ENCODE measurements at regions not wholly inside any gene's neighbourhood (a gene's known extent, or its start where the extent isn't known, plus 50 kb on each side); places are given as distances from the start of the nearest gene placed in this dataset.

GRCh38 chr4:73001885-73002284 is 67.6 kb downstream of the COX18 start:
- Histone ChIP-seq H3K9me1 (replicated peaks; ENCODE audit: control insufficient read depth, extremely low read depth, insufficient read depth, low read length) (no peaks in the 10 kb centered on the region), H3K79me2 (ENCODE audit: control insufficient read depth, insufficient read depth, low read length) (no peaks in the 10 kb centered on the region), H3K9ac (replicated peaks; ENCODE audit: extremely low read depth, insufficient read depth, low read length) (no peak overlapping the region), H4K20me1 (replicated peaks; ENCODE audit: control insufficient read depth, extremely low read depth, insufficient read depth, low read length) (no peaks in the 10 kb centered on the region), H3K4me3 (replicated peaks in 1 of 3; ENCODE audit: insufficient read depth in 1 of 3, low read depth in 1 of 3, low read length in 3 of 3) (no peak overlapping the region), H3K4me2 (ENCODE audit: insufficient read depth, low read length) (no peak overlapping the region), H3K9me3 (replicated peaks; ENCODE audit: control insufficient read depth, insufficient read depth, low read length) (no peaks in the 10 kb centered on the region), H2AFZ (ENCODE audit: low read depth, low read length) (no peak overlapping the region), H3K4me1 (ENCODE audit: control insufficient read depth, extremely low read depth, insufficient read depth, low read length) (no peaks in the 10 kb centered on the region), H3K36me3 (ENCODE audit: control insufficient read depth in 2 of 2, extremely low read depth in 1 of 2, insufficient read depth in 2 of 2, low read length in 2 of 2) (no peaks in the 10 kb centered on the region), H3K27ac (ENCODE audit: insufficient read depth, low read depth, low read length) (no peak overlapping the region), H3K27me3 (ENCODE audit: control insufficient read depth in 2 of 2, insufficient read depth in 2 of 2, low read length in 2 of 2) (peaks cover 0 to 8% of the 10 kb centered on the region in 2 experiments)
- FAIRE-seq = no peak
- BruUV-seq (replicated peaks) = no TSS peak
- intact Hi-C loops (cut with micrococcal nuclease) (no loop called here), dilution Hi-C loops (cut with MboI; ENCODE audit: extremely low pct_ligation_motif_present, low sequenced_read_pairs) (no loop called here)
- POLR2A ChIA-PET = no interaction called here
- DNase-seq (ENCODE audit: low read depth, low spot score) = no peak
- CTCF ChIA-PET = no interaction called here
- TF ChIP-seq GATA2 (IDR thresholded peaks at IDR 0.05; ENCODE audit: insufficient read depth, insufficient read length, low read depth, low read length) = no peak
- no peak for TF ChIP-seq MYC (IDR thresholded peaks at IDR 0.05; ENCODE audit: low read depth, low read length)
- TF ChIP-seq MAX (IDR thresholded peaks at IDR 0.05; ENCODE audit: insufficient read depth, insufficient read length) = no peak
- no peak for TF ChIP-seq JUN (IDR thresholded peaks at IDR 0.05; ENCODE audit: borderline replicate concordance, insufficient read depth, insufficient read length, low read depth)
- no peak for TF ChIP-seq POLR2A (IDR thresholded peaks at IDR 0.05; ENCODE audit: low read depth, low read length)
- TF ChIP-seq FOS (IDR thresholded peaks at IDR 0.05; ENCODE audit: borderline replicate concordance, insufficient read depth, low read length) = no peak
- TF ChIP-seq POLR2AphosphoS5 (IDR thresholded peaks at IDR 0.05; ENCODE audit: insufficient read depth, low read depth, low read length) = no peak
- no peak for TF ChIP-seq CTCF (IDR thresholded peaks at IDR 0.05; ENCODE audit: extremely low read depth in 1 of 2, insufficient read depth in 1 of 2, low read depth in 1 of 2, low read length in 2 of 2)
- TF ChIP-seq EZH2 (IDR thresholded peaks at IDR 0.05; ENCODE audit: borderline replicate concordance, low read depth, low read length, severe bottlenecking) = no peak
